Tibial artery (tissue), 4 donors: ENCODE measurements at regions not wholly inside any gene's neighbourhood (a gene's known extent, or its start where the extent isn't known, plus 50 kb on each side); places are given as distances from the start of the nearest gene placed in this dataset.
"Not testable (repeated sequence)": the region's sequence is repeated elsewhere in the genome, so short reads cannot be mapped to it uniquely, and the experiment has no call there.

ENCODE experiments used
- DNase-seq, 2 donors: peaks; one replicate each; pipeline ENCODE4 v3.0.0-alpha.2; 2019
- H3K27ac ChIP-seq, 2 donors: fragments of 200-600 bp; sonication (generic) in 1 of 2; 1 replicate in 1 of 2; 2 replicates in 1 of 2; pipeline ENCODE4 v1.5.1; 2018 to 2019; ENCODE audit warnings: mild to moderate bottlenecking in 1 of 2
- H3K27me3 ChIP-seq, 2 donors: fragments of 200-600 bp; sonication (generic) in 1 of 2; one replicate each; pipeline versions ENCODE4 v1.5.1 to v1.6.0; 2016 to 2019
- H3K36me3 ChIP-seq, 3 donors: fragments of 200-600 bp; sonication (generic) in 2 of 3; one replicate each; pipeline ENCODE4 v1.5.1; 2016 to 2019; ENCODE audit warnings: mild to moderate bottlenecking in 2 of 3
- H3K4me1 ChIP-seq, 4 donors: fragments of 200-600 bp; sonication (generic) in 2 of 4; 1 replicate in 3 of 4; 2 replicates in 1 of 4; pipeline ENCODE4 v1.5.1; 2016 to 2019
- H3K4me3 ChIP-seq, 2 donors: fragments of 200-600 bp; sonication (generic) in 1 of 2; 1 replicate in 1 of 2; 2 replicates in 1 of 2; pipeline ENCODE4 v1.5.1; 2018 to 2019; ENCODE audit warnings: mild to moderate bottlenecking in 2 of 2
- H3K9me3 ChIP-seq, 3 donors: fragments of 200-600 bp; sonication (generic) in 1 of 3; one replicate each; pipeline ENCODE4 v1.5.1; 2016 to 2019
- intact Hi-C: fragments of 100-400 bp; cut with DNase I; formaldehyde crosslinking; loops from one replicate; pipeline ENCODE4 v1.15.0; 2023; ENCODE audit warnings: low total_unique reads
- TF ChIP-seq, protein P1 (sequence below), 2 experiments: fragments of 200-600 bp in 1 of 2; fragments of 450-650 bp in 1 of 2; IDR thresholded peaks; one replicate each; pipeline ENCODE4 v1.5.1; 2017 to 2019; ENCODE audit warnings: antibody characterized with exemption in 2 of 2, mild to moderate bottlenecking in 1 of 2, moderate library complexity in 1 of 2

DNA sequence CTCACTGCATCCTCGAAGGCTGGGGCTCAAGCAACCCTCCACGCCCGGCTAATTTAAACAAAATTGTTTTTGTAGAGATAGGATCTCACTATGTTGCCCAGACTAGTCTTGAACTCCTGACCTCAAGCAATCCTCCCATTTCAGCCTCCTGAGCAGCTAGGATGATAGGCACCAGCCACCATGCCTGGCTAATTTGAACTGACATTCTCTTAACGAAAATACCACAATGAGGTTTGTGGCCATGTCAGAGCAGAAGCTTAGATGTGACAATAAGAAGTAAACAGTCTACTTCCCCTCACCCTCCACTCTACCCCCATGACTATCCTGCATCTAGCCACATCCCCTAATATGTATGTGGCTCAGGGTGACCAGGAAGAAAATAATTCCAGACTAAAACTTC, 74.8 kb upstream of the PLCB4 start:
- H3K27me3 ChIP-seq: no peaks in the 10 kb centered on the region
- no peaks in the 10 kb centered on the region for H3K4me1 ChIP-seq
- no peaks in the 10 kb centered on the region for H3K9me3 ChIP-seq
- H3K36me3 ChIP-seq: no peaks in the 10 kb centered on the region
- no peak for DNase-seq
- no peak overlapping the region for H3K27ac ChIP-seq
- TF ChIP-seq, protein P1, sequence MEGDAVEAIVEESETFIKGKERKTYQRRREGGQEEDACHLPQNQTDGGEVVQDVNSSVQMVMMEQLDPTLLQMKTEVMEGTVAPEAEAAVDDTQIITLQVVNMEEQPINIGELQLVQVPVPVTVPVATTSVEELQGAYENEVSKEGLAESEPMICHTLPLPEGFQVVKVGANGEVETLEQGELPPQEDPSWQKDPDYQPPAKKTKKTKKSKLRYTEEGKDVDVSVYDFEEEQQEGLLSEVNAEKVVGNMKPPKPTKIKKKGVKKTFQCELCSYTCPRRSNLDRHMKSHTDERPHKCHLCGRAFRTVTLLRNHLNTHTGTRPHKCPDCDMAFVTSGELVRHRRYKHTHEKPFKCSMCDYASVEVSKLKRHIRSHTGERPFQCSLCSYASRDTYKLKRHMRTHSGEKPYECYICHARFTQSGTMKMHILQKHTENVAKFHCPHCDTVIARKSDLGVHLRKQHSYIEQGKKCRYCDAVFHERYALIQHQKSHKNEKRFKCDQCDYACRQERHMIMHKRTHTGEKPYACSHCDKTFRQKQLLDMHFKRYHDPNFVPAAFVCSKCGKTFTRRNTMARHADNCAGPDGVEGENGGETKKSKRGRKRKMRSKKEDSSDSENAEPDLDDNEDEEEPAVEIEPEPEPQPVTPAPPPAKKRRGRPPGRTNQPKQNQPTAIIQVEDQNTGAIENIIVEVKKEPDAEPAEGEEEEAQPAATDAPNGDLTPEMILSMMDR (IDR thresholded peaks at IDR 0.05): no peak
- intact Hi-C loops: no loop called here
- no peak overlapping the region for H3K4me3 ChIP-seq

DNA sequence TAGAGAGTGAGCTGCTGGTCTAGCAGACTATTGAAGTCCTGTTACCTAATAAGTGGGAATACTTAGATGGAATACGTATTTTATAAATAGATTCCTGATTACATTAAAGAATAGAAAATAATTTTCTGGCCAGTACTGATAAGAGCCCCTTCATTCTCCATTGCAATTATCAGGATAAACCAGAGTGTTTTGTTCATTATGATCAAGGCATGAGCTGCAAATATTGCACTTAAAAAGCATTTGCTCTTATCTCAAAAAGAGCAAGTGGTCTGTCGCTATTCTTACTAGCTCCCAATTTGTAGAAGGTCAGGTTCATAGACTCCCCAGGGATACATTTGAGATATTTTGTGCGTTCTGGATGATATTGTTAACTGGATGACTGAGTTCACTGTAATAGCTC, 73.1 kb upstream of the PLCB4 start:
- Histone ChIP-seq H3K36me3 (no peaks in the 10 kb centered on the region), H3K4me3 (no peak overlapping the region), H3K27ac (no peak overlapping the region), H3K9me3 (no peaks in the 10 kb centered on the region), H3K27me3 (no peaks in the 10 kb centered on the region), H3K4me1 (no peaks in the 10 kb centered on the region)
- no peak for DNase-seq
- intact Hi-C loops: no loop called here
- TF ChIP-seq, protein P1 (IDR thresholded peaks at IDR 0.05): no peak

DNA sequence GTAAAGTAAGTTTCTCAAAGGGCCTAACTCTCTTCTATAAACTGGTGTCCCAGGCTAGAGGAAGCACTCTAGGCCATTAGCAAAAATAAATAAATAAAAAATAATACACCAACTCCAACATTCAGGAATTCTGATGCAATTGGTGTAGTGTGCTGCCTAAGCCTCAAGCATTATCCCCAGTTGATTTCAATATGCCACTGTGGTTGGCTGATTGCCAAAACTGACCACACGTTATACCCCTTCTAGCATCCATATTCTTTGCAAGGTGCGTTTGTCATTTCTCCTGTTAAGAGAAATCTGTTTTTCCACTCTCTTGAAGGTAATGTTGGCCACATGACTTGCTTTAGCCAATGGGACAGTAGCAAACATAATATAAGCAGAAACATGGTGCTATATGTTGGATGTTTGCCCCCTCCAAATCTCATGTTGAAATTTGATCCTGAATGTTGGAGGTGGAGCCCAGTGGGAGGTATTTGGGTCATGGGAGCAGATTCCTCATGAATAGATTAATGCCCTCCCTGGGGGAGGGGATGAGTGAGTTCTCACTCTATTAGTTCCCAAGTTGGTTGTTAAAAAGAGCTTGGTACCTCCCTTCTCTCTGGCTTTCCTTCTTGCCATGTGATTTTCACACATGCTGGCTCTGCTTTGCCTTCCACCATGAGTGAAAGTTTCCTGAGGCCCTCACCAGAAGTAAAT, 71.9 kb upstream of the PLCB4 start:
- Histone ChIP-seq H3K9me3 (no peaks in the 10 kb centered on the region), H3K4me3 (no peak overlapping the region), H3K27ac (no peak overlapping the region), H3K36me3 (no peaks in the 10 kb centered on the region), H3K27me3 (no peaks in the 10 kb centered on the region), H3K4me1 (no peaks in the 10 kb centered on the region)
- no peak for DNase-seq
- TF ChIP-seq, protein P1 (IDR thresholded peaks at IDR 0.05): no peak
- intact Hi-C loops: no loop called here

DNA sequence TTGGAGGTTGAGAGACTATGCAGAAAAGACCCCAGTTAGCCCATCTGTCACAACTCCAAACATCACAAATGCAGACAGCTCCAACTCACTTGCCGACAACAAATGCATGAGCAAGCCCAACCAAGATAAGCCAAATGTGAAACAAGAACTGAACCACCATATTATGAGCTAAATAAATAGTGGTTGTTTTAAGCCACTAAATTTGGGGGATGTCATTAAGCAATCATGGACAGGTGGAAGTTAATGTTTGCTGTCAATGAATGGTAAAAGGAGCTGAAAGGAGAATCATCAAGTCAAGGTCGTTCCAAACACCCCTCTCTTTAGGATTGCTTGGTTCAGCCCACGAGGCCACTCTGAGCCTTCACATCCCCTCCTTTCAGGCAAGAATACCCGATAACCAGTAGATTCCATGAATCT, 71.2 kb upstream of the PLCB4 start:
- no peak for DNase-seq
- Histone ChIP-seq H3K4me1 (no peaks in the 10 kb centered on the region), H3K9me3 (no peaks in the 10 kb centered on the region), H3K27ac (no peak overlapping the region), H3K36me3 (no peaks in the 10 kb centered on the region), H3K4me3 (no peak overlapping the region), H3K27me3 (no peaks in the 10 kb centered on the region)
- TF ChIP-seq, protein P1 (IDR thresholded peaks at IDR 0.05): no peak
- intact Hi-C loops: no loop called here

DNA sequence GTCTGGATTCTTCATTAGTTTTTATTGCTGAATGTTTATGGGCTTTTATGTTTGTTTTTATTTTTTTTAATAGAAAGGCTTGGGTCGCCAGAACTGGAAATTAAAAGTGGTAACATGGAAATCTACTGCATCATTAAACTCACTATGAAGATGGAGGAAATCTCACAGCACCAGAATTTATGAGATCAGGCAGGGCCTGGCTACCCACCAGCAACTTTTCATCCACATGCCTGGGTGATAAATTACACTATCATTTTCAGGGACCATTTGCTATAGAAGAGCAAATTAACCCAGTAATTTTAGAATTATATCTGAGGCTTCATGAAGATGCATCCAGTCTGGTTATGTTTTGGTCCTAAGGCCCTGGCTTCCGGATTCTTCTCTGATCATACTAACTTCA, 57.8 kb upstream of the PLCB4 start:
- intact Hi-C loops: no loop called here

DNA sequence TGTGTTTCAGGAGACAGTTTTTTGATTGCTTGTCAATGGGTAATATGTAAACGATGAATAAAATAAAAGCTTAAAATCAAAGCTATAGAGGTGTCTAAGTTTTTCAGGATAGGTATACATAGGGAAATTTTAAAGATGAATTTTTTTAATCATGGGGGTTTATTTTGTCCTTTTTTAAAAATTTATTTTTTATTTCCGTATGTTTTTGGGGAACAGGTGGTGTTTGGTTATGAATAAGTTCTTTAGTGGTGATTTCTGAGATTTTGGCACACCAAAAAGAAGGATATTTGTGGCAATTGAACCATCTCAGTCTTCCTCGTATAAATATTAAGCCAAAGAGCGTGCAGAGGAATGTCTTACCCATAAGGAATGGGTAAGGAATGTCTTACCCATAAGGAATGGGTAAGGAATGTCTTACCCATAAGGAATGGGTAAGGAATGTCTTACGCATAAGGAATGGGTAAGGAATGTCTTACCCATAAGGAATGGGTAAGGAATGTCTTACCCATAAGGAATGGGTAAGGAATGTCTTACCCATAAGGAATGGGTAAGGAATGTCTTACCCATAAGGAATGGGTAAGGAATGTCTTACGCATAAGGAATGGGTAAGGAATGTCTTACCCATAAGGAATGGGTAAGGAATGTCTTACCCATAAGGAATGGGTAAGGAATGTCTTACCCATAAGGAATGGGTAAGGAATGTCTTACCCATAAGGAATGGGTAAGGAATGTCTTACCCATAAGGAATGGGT, 53.5 kb upstream of the PLCB4 start:
- H3K36me3 ChIP-seq, intact Hi-C loops, H3K9me3 ChIP-seq: not testable (repeated sequence)

More for the DNA sequence above, 57.8 kb upstream of the PLCB4 start:
- Histone ChIP-seq H3K27me3 (no peaks in the 10 kb centered on the region), H3K4me3 (no peak overlapping the region), H3K4me1 (peaks cover 0 to 3% (median 1%) of the 10 kb centered on the region in 4 donors), H3K9me3 (no peaks in the 10 kb centered on the region), H3K36me3 (no peaks in the 10 kb centered on the region), H3K27ac (no peak overlapping the region)
- TF ChIP-seq, protein P1 (IDR thresholded peaks at IDR 0.05): no peak
- DNase-seq: no peak

More for the DNA sequence above, 53.5 kb upstream of the PLCB4 start:
- H3K4me3 ChIP-seq, H3K27me3 ChIP-seq, H3K4me1 ChIP-seq, H3K27ac ChIP-seq, DNase-seq: not testable (repeated sequence)
